ENCODE measurements at regions not wholly inside any gene's neighbourhood (a gene's known extent, or its start where the extent isn't known, plus 50 kb on each side); places are given as distances from the start of the nearest gene placed in this dataset.

DNA sequence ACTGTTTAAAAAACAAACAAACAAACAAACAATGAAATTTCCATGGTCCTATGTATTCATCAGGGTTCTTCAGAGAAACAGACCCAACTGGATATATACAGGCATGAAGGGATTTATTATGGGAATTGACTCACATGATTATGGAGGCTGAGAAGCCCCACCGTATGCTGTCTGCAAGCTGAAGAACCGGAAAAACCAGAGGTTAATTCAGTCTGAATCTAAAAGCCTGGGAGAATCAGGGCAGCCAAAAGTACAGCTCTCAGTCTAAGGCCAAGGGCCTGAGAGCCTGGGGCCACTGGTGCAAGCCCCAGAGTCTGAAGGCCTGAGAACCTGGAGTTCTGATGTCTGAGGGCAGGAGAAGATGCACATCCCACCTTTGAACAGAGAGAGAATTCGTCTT, 163.5 kb downstream of the MDFIC start:
- Histone ChIP-seq H3K36me3 (no peaks in the 10 kb centered on the region), H3K27ac (no peak overlapping the region), H3K9me3 (replicated peaks) (no peaks in the 10 kb centered on the region), H3K4me3 (no peak overlapping the region), H3K27me3 (replicated peaks) (no peaks in the 10 kb centered on the region), H3K4me1 (replicated peaks) (peaks cover 30% of the 10 kb centered on the region)
- DNase-seq (ENCODE audit: low read depth in 1 of 2, low spot score in 2 of 2): no peak

DNA sequence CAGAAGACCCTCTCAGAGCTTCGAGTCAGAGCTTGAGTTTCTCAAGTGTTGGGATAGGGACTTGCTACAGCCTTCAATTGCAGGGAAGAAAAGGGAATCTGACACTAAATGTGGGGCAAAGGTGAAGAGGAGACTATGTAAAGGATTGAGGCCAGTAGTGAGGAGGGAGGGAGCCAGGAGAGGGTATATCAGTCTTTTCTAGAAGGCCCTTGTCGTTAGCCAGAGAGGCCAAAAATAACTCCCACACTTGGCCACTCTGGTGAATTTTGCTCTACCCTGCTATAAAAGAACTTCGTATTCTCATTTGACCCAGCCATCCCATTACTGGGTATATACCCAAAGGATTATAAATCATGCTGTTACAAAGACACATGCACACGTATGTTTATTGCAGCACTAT, 162.0 kb downstream of the MDFIC start:
- H3K9me3 ChIP-seq (replicated peaks): no peaks in the 10 kb centered on the region
- no peak overlapping the region for H3K27ac ChIP-seq
- H3K4me1 ChIP-seq (replicated peaks): peaks cover 25% of the 10 kb centered on the region
- no peaks in the 10 kb centered on the region for H3K36me3 ChIP-seq
- H3K27me3 ChIP-seq (replicated peaks): no peaks in the 10 kb centered on the region
- DNase-seq (ENCODE audit: low read depth in 1 of 2, low spot score in 2 of 2): no peak
- no peak overlapping the region for H3K4me3 ChIP-seq

DNA sequence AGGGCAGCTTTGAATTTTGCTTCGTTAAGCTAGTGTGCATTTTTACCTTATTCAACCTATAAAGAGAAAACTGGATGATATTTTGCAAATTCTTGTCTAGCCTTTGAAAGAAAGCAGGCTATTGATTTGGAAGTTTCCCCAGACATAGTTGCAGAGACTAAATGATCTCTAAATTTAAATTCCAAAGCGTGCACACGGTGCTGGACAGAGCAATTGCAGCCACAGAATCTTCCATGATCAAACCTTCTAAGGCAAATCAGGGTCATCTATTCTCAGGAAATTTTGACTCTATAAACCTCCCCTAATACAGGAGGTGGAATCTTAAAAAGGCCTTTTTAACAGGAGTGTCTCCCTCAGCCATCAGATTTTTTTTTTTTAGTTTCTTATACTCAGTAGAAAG, 159.9 kb downstream of the MDFIC start:
- Histone ChIP-seq H3K4me1 (replicated peaks) (peaks cover 9% of the 10 kb centered on the region), H3K9me3 (replicated peaks) (no peaks in the 10 kb centered on the region), H3K4me3 (no peak overlapping the region), H3K27ac (no peak overlapping the region), H3K36me3 (no peaks in the 10 kb centered on the region), H3K27me3 (replicated peaks) (no peaks in the 10 kb centered on the region)
- no peak for DNase-seq (ENCODE audit: low read depth in 1 of 2, low spot score in 2 of 2)

DNA sequence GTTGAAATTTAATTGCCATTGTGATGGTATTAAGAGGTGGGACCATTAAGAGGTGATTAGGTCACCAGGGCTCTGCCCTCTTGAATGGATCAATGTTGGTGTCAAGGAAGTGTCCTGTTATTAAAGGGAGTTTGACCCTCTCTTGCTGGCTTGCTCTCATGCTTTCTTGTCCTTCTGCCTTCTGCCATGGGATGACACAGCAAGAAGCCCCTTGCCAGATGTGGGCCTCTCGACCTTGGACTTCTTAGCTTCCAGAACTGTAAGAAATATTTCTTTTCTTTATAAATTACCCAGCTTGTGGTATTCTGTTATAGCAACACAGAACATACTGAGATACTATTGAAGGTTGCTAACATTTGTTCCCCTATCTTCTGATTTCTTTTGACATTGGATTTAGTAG, 157.0 kb downstream of the MDFIC start:
- H3K36me3 ChIP-seq: no peaks in the 10 kb centered on the region
- DNase-seq (ENCODE audit: low read depth in 1 of 2, low spot score in 2 of 2): no peak
- H3K4me3 ChIP-seq: no peak overlapping the region
- H3K27me3 ChIP-seq (replicated peaks): no peaks in the 10 kb centered on the region
- H3K27ac ChIP-seq: no peak overlapping the region
- H3K4me1 ChIP-seq (replicated peaks): peaks cover 5% of the 10 kb centered on the region
- H3K9me3 ChIP-seq (replicated peaks): no peaks in the 10 kb centered on the region

GRCh38 chr7:115078386-115078785, 156.5 kb downstream of the MDFIC start:
- Histone ChIP-seq H3K9me3 (replicated peaks) (no peaks in the 10 kb centered on the region), H3K4me1 (replicated peaks) (peaks cover 5% of the 10 kb centered on the region), H3K27ac (no peak overlapping the region), H3K27me3 (replicated peaks) (no peaks in the 10 kb centered on the region), H3K4me3 (no peak overlapping the region), H3K36me3 (no peaks in the 10 kb centered on the region)
- DNase-seq (ENCODE audit: low read depth in 1 of 2, low spot score in 2 of 2): no peak

GRCh38 chr7:115070311-115070710, 148.4 kb downstream of the MDFIC start:
- Histone ChIP-seq H3K36me3 (no peaks in the 10 kb centered on the region), H3K4me3 (no peak overlapping the region)

More at GRCh38 chr7:115070311-115070710, 148.4 kb downstream of the MDFIC start:
- no peak overlapping the region for H3K27ac ChIP-seq
- no peak for DNase-seq (ENCODE audit: low read depth in 1 of 2, low spot score in 2 of 2)
- no peaks in the 10 kb centered on the region for H3K9me3 ChIP-seq (replicated peaks)
- no peaks in the 10 kb centered on the region for H3K4me1 ChIP-seq (replicated peaks)
- H3K27me3 ChIP-seq (replicated peaks): no peaks in the 10 kb centered on the region
